ENCODE measurements at regions not wholly inside any gene's neighbourhood (a gene's known extent, or its start where the extent isn't known, plus 50 kb on each side); places are given as distances from the start of the nearest gene placed in this dataset.

DNA sequence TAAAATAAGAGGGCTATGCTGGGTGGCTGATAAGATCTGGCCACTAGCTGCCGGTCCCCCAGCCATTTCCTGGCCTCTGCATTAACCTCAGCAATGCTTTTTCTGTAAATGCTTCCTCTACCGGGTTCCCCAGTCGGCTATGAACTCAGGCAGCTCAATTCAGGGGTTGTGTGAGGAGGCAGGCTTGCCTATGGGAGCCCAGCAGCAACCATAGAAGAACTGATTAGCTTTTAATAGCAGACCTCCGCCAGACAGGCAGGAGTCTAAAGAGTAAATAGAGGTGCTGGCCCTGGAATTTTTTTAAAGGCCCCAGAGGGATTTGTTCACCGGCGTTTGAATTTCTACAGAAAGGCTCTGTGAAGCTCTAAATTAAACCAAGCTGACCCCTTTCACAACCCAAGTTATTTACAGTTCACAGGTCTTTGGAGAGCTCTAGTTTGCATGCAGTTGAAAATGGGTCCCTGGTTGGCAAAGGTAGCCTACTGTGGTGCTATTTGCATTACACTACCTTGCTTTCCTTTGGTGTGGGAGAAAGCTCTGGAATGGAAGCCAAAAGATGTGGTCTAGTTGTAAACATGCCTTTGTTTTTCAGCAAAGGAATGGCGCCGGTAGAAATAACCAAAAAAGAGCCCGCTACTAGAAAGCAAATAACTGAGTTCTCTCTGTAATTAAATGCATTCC lies 289.7 kb upstream of the SEMA6A start (continued):
- TF ChIP-seq MTA2 (IDR thresholded peaks at IDR 0.05; ENCODE audit: low read depth) (no peak), CREM (IDR thresholded peaks at IDR 0.05; ENCODE audit: low read depth) (no peak), MYB (IDR thresholded peaks at IDR 0.05; ENCODE audit: borderline replicate concordance, low read depth, low read length) (no peak), BACH1 (IDR thresholded peaks at IDR 0.05; ENCODE audit: borderline replicate concordance) (no peak), PML (IDR thresholded peaks at IDR 0.05; ENCODE audit: low read length) (no peak), CBFB (IDR thresholded peaks at IDR 0.05; ENCODE audit: low read depth) (no peak)
- TF ChIP-seq, protein P1, sequence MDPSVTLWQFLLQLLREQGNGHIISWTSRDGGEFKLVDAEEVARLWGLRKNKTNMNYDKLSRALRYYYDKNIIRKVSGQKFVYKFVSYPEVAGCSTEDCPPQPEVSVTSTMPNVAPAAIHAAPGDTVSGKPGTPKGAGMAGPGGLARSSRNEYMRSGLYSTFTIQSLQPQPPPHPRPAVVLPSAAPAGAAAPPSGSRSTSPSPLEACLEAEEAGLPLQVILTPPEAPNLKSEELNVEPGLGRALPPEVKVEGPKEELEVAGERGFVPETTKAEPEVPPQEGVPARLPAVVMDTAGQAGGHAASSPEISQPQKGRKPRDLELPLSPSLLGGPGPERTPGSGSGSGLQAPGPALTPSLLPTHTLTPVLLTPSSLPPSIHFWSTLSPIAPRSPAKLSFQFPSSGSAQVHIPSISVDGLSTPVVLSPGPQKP (IDR thresholded peaks at IDR 0.05; ENCODE audit: low read depth, low read length): no peak
- TF ChIP-seq, protein P2, sequence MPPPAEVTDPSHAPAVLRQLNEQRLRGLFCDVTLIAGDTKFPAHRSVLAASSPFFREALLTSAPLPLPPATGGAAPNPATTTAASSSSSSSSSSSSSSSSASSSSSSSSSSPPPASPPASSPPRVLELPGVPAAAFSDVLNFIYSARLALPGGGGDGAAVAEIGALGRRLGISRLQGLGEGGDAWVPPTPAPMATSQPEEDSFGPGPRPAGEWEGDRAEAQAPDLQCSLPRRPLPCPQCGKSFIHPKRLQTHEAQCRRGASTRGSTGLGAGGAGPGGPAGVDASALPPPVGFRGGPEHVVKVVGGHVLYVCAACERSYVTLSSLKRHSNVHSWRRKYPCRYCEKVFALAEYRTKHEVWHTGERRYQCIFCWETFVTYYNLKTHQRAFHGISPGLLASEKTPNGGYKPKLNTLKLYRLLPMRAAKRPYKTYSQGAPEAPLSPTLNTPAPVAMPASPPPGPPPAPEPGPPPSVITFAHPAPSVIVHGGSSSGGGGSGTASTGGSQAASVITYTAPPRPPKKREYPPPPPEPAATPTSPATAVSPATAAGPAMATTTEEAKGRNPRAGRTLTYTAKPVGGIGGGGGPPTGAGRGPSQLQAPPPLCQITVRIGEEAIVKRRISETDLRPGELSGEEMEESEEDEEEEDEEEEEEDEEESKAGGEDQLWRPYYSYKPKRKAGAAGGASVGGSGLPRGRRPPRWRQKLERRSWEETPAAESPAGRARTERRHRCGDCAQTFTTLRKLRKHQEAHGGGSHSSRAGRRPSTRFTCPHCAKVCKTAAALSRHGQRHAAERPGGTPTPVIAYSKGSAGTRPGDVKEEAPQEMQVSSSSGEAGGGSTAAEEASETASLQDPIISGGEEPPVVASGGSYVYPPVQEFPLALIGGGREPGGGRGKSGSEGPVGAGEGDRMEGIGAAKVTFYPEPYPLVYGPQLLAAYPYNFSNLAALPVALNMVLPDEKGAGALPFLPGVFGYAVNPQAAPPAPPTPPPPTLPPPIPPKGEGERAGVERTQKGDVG (CRISPR knock-in tag; IDR thresholded peaks at IDR 0.05): no peak

Data from GM12878 (cell line).